ENCODE measurements at regions not wholly inside any gene's neighbourhood (a gene's known extent, or its start where the extent isn't known, plus 50 kb on each side); places are given as distances from the start of the nearest gene placed in this dataset.

DNA sequence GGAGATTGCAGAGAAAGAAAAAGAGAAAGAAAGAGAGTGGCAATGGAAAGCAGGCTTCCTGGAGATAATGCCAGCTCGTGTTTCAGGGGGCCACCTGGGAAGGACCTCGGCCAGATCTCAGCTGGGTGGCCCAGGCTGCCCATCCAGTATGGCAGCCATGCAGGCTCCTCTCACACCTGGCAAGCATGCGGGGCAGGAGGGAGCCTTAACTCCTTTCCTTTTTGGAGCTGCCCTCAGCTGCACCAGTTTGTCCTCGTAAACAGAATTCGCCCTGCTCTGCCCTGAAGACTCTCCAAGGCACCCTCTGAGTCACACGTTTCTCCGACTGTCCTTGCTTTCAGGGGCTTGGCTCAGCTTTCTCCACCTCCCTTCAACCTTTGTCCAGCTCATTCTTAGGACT lies 59.5 kb upstream of the IGFBP5 start:
- TF ChIP-seq, protein P1, sequence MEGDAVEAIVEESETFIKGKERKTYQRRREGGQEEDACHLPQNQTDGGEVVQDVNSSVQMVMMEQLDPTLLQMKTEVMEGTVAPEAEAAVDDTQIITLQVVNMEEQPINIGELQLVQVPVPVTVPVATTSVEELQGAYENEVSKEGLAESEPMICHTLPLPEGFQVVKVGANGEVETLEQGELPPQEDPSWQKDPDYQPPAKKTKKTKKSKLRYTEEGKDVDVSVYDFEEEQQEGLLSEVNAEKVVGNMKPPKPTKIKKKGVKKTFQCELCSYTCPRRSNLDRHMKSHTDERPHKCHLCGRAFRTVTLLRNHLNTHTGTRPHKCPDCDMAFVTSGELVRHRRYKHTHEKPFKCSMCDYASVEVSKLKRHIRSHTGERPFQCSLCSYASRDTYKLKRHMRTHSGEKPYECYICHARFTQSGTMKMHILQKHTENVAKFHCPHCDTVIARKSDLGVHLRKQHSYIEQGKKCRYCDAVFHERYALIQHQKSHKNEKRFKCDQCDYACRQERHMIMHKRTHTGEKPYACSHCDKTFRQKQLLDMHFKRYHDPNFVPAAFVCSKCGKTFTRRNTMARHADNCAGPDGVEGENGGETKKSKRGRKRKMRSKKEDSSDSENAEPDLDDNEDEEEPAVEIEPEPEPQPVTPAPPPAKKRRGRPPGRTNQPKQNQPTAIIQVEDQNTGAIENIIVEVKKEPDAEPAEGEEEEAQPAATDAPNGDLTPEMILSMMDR (IDR thresholded peaks at IDR 0.05; ENCODE audit: extremely low read depth in 1 of 2, insufficient read depth in 1 of 2, low read depth in 1 of 2, low read length in 2 of 2), result no peak
- TF ChIP-seq MYC (IDR thresholded peaks at IDR 0.05; ENCODE audit: low read depth, low read length) (no peak), GATA2 (IDR thresholded peaks at IDR 0.05; ENCODE audit: insufficient read depth, insufficient read length, low read depth, low read length) (no peak), JUN (IDR thresholded peaks at IDR 0.05; ENCODE audit: borderline replicate concordance, insufficient read depth, insufficient read length, low read depth) (no peak), FOS (IDR thresholded peaks at IDR 0.05; ENCODE audit: borderline replicate concordance, insufficient read depth, low read length) (no peak), POLR2AphosphoS5 (IDR thresholded peaks at IDR 0.05; ENCODE audit: insufficient read depth, low read depth, low read length) (no peak), EZH2 (IDR thresholded peaks at IDR 0.05; ENCODE audit: borderline replicate concordance, low read depth, low read length, severe bottlenecking) (no peak), POLR2A (IDR thresholded peaks at IDR 0.05; ENCODE audit: low read depth, low read length) (no peak)
- TF ChIP-seq, protein P2, sequence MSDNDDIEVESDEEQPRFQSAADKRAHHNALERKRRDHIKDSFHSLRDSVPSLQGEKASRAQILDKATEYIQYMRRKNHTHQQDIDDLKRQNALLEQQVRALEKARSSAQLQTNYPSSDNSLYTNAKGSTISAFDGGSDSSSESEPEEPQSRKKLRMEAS (IDR thresholded peaks at IDR 0.05; ENCODE audit: insufficient read depth, insufficient read length), result no peak
- BruUV-seq (replicated peaks), result no TSS peak
- no peaks in the 10 kb centered on the region for H3K36me3 ChIP-seq (ENCODE audit: control insufficient read depth in 2 of 2, extremely low read depth in 1 of 2, insufficient read depth in 2 of 2, low read length in 2 of 2)
- H4K20me1 ChIP-seq (replicated peaks; ENCODE audit: control insufficient read depth, extremely low read depth, insufficient read depth, low read length), result no peaks in the 10 kb centered on the region
- no peak overlapping the region for H3K27ac ChIP-seq (ENCODE audit: insufficient read depth, low read depth, low read length)
- H3K4me3 ChIP-seq (replicated peaks in 1 of 3; ENCODE audit: insufficient read depth in 1 of 3, low read depth in 1 of 3, low read length in 3 of 3), result no peak overlapping the region
- no peaks in the 10 kb centered on the region for H3K9me1 ChIP-seq (replicated peaks; ENCODE audit: control insufficient read depth, extremely low read depth, insufficient read depth, low read length)
- CTCF ChIA-PET, result interaction anchor here (1.4 kb wide), 1 partner anchor 20 kb away, joined by 4 read pairs; no protein-coding TSS in a partner anchor
- intact Hi-C loops (cut with micrococcal nuclease) (no loop called here), dilution Hi-C loops (cut with MboI; ENCODE audit: extremely low pct_ligation_motif_present, low sequenced_read_pairs) (no loop called here)
- no peaks in the 10 kb centered on the region for H3K9me3 ChIP-seq (replicated peaks; ENCODE audit: control insufficient read depth, insufficient read depth, low read length)
- no peak for DNase-seq (ENCODE audit: low read depth, low spot score)
- H3K9ac ChIP-seq (replicated peaks; ENCODE audit: extremely low read depth, insufficient read depth, low read length), result no peak overlapping the region
- POLR2A ChIA-PET, result no interaction called here
- H3K27me3 ChIP-seq (ENCODE audit: control insufficient read depth in 2 of 2, insufficient read depth in 2 of 2, low read length in 2 of 2), result peaks cover 0 to 4% of the 10 kb centered on the region in 2 experiments
- H3K4me1 ChIP-seq (ENCODE audit: control insufficient read depth, extremely low read depth, insufficient read depth, low read length), result no peaks in the 10 kb centered on the region
- H3K79me2 ChIP-seq (ENCODE audit: control insufficient read depth, insufficient read depth, low read length), result no peaks in the 10 kb centered on the region
- H2AFZ ChIP-seq (ENCODE audit: low read depth, low read length), result no peak overlapping the region
- H3K4me2 ChIP-seq (ENCODE audit: insufficient read depth, low read length), result no peak overlapping the region
- FAIRE-seq, result no peak
